ENCODE measurements at regions not wholly inside any gene's neighbourhood (a gene's known extent, or its start where the extent isn't known, plus 50 kb on each side); places are given as distances from the start of the nearest gene placed in this dataset.

GRCh38 chr11:29364006-29364405, 652.8 kb downstream of the KCNA4 start:
- TF ChIP-seq, protein P1, sequence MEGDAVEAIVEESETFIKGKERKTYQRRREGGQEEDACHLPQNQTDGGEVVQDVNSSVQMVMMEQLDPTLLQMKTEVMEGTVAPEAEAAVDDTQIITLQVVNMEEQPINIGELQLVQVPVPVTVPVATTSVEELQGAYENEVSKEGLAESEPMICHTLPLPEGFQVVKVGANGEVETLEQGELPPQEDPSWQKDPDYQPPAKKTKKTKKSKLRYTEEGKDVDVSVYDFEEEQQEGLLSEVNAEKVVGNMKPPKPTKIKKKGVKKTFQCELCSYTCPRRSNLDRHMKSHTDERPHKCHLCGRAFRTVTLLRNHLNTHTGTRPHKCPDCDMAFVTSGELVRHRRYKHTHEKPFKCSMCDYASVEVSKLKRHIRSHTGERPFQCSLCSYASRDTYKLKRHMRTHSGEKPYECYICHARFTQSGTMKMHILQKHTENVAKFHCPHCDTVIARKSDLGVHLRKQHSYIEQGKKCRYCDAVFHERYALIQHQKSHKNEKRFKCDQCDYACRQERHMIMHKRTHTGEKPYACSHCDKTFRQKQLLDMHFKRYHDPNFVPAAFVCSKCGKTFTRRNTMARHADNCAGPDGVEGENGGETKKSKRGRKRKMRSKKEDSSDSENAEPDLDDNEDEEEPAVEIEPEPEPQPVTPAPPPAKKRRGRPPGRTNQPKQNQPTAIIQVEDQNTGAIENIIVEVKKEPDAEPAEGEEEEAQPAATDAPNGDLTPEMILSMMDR (conservative IDR thresholded peaks at IDR 0.05): no peak
- no peak overlapping the region for H3K27ac ChIP-seq

GRCh38 chr11:29361369-29361768, 655.5 kb downstream of the KCNA4 start:
- TF ChIP-seq, protein P1 (conservative IDR thresholded peaks at IDR 0.05): no peak
- H3K27ac ChIP-seq: no peak overlapping the region

DNA sequence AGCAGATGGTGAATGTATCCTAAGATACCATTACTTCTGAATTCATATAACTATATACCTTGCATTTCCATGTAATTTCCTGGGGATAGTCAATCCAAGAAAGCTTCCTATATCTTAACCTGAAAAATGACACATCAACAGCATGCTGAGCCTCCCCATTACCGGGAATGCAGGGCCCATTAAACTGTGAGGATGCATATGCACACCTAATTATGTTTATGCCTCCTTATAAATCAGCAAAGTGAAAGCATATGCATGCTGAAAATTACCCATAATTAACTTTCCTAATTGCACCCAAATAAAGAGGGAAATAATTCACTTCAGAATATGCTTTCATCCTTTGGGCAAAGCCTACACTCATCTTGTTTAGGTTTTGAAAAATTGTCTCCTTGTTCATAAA, 663.0 kb downstream of the KCNA4 start:
- no peak overlapping the region for H3K27ac ChIP-seq
- TF ChIP-seq, protein P1 (conservative IDR thresholded peaks at IDR 0.05): no peak

DNA sequence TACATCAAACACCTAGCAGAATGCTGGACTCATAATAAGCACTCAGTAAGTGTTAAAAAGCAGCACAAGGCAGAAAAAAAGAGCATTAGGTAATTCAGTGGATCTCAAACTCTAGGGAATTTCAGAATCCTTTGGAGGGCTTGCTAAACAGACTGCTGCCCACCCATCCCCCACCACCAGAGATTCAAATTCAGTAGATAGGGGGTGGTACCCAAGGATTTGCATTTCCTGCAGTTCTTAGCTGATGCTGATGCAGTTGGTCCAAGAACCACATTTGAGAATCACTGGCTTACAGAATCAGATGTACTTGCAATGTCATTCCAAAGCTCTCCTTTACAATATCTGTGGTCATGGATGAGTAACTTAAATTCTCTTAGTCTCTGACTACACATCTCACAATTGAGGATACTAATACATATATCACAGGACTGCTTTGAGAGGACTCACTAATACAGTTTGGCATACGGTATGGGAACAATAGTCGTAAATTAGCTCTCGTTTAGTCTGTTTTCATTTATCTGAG, 664.5 kb downstream of the KCNA4 start:
- no peak overlapping the region for H3K27ac ChIP-seq
- TF ChIP-seq, protein P1 (conservative IDR thresholded peaks at IDR 0.05): no peak

DNA sequence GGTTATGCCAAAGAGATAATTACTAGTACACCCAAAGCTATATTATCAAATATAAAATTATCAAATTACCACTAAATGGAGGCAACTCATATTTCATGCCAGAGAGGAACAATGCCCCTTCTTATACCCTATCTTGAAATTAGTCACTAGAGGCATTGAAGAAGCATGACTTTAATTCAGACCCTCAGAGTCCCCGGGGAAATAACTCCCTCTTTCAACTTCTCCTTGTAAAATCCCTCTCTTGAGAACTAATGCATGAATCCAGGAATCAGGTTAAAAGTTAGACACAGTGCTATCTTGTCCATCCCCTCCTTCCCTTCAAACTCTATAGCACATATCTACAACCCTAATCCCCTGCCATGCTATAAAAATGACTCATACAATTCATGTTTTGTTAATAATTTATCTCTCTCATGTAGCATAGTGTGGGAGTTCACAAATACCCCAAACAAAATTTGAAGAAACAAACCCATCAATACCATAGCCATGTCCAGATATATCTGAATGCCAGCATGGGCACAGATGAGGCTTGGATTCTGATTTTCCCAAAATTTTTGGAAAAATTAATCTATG, 665.4 kb downstream of the KCNA4 start:
- no peak overlapping the region for H3K27ac ChIP-seq
- TF ChIP-seq, protein P1 (conservative IDR thresholded peaks at IDR 0.05): no peak

DNA sequence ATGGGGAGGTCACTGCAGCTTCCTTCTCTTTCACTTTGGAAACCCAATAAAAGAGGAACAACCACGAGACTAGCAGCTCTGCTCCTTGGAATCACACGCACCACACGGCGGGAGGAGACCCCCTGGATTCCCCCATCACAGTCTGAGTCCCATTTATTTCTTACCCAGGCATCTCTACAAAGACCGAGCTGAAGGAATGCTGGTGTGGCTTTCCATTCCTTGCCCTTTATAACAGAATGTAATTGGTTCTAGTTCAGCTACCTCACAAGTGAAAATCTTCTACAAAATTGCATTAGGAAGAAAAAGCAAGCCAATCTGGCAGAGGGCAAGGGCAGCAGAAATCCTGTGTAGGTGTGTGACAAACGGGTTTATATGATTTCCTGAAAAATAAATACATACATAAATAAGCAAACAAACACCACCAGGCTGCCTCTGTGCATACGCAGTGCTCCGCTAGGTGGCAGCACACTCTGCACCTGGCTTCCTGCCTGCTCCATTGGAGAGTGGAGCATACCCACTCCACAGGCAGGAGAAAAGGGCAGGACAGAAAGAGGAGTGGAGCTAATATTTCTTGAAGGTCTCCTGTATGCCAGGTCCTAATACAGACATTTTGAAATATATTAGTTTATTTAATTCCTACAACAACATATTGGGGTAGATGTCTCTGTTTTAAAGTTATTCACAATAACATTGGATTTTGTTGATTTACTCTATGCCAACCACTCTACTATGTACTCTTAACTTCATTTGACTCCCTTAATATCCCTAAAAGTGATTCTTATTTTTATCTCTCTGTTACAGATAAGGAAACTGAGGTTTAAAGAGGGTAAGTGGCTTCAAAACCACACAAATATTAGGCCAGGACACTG, 673.1 kb downstream of the KCNA4 start:
- TF ChIP-seq, protein P1 (conservative IDR thresholded peaks at IDR 0.05): peak; percentile 87
- no peak overlapping the region for H3K27ac ChIP-seq

DNA sequence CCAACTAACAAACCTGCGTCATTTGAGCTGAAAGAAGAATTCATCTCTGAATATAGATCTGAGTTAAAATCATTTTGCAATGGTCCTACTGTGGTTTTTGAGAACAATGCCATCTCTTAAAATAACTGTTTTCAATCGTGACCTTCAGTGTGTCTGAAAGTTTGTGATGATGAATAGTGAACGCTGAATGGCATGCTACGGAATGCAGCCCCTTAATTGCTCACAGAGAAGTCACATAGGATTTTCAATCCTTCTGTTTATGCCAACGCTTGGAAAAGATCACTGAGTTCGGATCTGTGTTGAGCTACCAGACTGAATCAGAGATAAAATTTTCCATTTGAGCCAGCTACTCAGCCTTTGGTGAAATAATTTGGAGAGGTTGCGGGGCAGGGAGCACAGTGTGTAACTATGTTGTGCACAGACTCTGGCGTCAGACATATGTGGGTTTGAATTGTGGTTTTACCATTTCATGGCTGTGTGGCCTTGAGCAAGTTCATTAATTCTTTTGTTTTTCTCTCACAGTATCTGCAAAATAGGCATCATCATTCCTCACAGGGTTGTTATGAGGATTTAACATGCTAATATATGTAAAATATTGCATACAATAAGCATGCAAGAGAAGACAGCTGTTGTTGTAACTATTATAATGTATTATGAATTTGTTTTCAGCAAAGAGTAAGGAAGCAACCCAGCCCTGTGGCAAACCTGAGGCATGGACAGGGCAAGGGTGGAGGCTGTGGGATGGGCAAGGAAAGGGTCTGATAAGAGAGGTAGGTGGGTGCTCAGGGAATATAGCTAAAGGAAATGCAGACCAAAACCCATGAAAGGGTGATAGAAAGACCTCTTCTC, 679.9 kb downstream of the KCNA4 start:
- no peak overlapping the region for H3K27ac ChIP-seq
- TF ChIP-seq, protein P1 (conservative IDR thresholded peaks at IDR 0.05): no peak
